HG03432 (cell line): ENCODE measurements at regions not wholly inside any gene's neighbourhood (a gene's known extent, or its start where the extent isn't known, plus 50 kb on each side); places are given as distances from the start of the nearest gene placed in this dataset.
"Not testable (repeated sequence)": the region's sequence is repeated elsewhere in the genome, so short reads cannot be mapped to it uniquely, and the experiment has no call there.

Experiments used
- ATAC-seq: cut with Tn5 transposase; IDR thresholded peaks from one replicate; pipeline ENCODE4 v1.9.1; 2021; ENCODE audit warnings: mild to moderate bottlenecking, moderate library complexity; ENCODE audit not compliant: unreplicated experiment

GRCh38 chr6:63440057-63440456 lies 120.3 kb upstream of the LGSN start:
- ATAC-seq, result no peak

- no peak for ATAC-seq
Observed at GRCh38 chr6:63440594-63440993, 120.8 kb upstream of the LGSN start.

GRCh38 chr6:63441266-63441956 lies 121.6 kb upstream of the LGSN start:
- ATAC-seq, result no peak

GRCh38 chr6:63442870-63443269 lies 123.1 kb upstream of the LGSN start:
- no peak for ATAC-seq

GRCh38 chr6:63444768-63445167 lies 125.0 kb upstream of the LGSN start:
- no peak for ATAC-seq

DNA sequence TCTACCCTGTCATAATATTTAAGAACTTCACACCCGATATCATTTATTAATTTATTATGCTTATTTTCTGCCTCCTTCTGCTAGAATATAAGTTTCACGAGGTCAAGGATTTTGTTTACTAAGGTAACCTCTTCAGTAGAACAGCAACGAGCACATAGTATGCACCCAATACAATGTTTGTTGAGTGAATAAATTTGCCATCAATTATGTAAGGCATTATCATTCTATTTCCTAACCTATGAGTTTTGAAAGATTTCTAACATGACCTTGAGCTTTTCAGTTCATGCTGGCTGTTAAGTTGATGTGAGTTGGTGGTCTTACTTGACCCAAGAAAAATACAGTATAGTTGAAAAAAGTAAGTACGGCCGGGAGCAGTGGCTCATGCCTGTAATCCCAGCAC lies 125.9 kb upstream of the LOC128125822 start:
- no peak for ATAC-seq

- ATAC-seq, result no peak
Observed at GRCh38 chr6:63447134-63447533, 125.1 kb upstream of the LOC128125822 start.

GRCh38 chr6:63448229-63448628 lies 124.1 kb upstream of the LOC128125822 start:
- no peak for ATAC-seq

- no peak for ATAC-seq
Observed at GRCh38 chr6:63449714-63450113, 122.6 kb upstream of the LOC128125822 start.

DNA sequence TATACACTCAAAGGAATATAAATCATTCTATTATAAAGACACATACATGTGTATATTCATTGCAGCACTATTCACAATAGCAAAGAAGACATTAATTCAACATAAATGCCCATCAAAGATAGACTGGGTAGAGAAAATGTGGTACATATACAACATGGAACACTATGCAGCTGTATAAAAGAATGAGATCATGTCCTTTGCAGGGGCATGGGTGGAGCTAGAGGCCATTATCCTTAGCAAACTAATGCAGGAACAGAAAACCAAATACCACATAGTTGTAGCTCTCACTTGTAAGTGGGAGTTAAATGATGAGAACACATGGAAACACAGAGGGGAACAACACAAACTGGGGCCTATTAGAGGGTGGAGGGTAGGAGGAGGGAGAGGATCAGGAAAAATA lies 121.0 kb upstream of the LOC128125822 start:
- no peak for ATAC-seq

GRCh38 chr6:63452125-63452524 lies 120.2 kb upstream of the LOC128125822 start:
- no peak for ATAC-seq

DNA sequence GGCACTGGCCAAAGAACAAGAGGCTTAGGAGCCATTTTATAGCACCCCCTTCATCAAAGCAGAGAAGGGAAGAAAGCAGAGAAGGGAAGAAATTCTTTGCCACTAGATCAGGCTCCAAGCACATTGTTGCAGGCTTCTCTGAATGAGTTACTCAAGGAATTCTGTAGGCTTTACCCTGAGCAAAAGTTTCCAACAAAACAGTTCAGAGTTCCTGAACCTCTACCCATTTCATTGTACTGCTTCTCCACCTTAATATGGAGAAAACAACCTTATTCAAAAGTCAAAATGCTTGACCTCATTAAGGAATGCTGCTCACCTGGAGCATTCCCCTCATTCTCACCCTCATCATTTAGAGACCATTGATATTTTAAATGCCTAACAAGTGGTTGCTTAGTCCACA lies 115.5 kb upstream of the LOC128125822 start:
- ATAC-seq, result no peak

DNA sequence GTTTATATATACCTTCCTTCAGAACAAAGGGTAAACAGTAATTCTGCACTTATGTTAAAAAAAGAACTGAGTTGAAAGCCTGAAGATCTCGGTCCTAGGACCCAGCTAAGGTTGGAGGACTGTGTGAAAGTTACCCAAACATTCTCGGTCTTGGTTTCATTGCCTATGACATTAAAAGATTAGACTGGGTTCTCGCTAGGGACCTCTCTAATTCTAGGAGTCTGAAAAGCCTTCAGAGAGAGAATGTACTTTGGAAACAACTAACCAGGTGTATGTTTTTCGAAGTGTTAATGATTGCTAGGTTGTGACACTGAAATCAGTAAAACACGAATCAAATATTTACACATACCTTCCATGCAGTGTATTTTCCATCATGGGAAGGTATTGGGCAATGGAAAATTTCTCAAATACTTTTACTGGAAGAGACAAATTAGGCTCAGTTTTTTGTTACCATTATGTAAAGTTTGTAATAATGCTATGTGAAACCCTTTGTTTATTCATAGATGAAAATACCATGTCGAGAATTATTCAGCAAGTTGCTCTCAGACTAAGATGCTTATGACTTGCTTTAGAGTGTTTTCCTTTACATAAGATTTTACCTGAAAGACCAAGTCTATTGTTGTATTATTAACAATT lies 113.7 kb upstream of the LOC128125822 start:
- ATAC-seq, result peak; percentile 91

DNA sequence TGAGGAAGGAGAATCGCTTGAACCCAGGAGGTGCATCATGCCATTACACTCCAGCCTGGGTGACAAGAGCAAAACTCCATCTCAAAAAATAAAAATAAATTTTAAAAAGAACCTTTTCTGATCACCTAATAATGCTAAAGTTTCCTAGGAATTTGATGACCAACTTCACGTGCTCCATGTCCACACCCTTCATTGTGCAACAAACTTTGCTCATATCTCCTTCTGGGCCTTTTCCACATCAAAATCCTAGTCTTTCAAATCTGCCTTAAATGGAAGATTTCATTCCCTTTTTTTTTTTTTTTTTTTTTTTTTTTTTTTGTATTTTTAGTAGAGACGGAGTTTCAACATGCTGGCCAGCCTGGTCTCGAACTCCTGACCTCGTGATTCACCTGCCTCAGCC lies 112.5 kb upstream of the LOC128125822 start:
- no peak for ATAC-seq

GRCh38 chr6:63460971-63461370 lies 111.3 kb upstream of the LOC128125822 start:
- no peak for ATAC-seq

DNA sequence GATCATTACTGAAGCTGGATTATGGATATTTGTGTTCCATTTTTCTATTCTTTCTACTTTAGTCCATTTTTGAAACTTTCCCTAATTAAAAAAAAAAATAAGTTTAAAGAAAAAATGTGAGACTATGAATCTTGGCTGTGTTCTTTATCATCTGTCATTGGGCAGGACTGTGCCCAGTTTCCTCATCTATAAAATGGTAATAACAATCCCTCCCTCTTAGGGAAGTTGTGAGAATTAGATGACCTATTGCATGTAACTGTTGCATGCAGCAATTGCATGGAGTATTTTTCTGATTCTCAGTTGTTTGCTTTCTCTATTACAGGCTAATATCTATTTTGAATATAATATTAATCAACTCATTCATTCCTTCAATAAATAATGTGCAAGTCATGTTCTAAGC lies 108.2 kb upstream of the LOC128125822 start:
- no peak for ATAC-seq

- ATAC-seq, result no peak
Observed at GRCh38 chr6:63465750-63466149, 106.5 kb upstream of the LOC128125822 start.

DNA sequence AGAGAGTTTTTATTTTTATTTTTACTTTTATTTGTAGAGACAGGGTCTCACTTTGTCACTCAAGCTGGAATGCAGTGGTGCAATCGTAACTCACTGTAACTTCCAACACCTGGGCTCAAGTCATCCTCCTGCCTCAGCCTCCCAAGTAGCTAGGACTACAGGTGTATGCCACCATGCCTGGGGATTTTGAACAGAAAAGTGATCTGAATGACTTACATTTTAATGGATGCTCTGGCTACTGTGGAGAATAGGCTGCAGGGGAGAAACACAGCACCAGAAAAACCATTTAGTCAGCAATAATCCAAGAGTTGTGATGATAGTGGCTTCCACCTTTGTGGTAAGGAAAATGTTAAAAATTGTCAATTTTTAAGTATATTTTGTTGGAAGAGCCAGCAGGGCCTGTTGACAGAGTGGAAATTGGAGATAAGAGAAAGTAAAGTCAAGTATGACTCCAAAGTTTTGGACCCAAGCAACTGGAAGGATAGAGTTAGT lies 106.0 kb upstream of the LOC128125822 start:
- ATAC-seq, result no peak

DNA sequence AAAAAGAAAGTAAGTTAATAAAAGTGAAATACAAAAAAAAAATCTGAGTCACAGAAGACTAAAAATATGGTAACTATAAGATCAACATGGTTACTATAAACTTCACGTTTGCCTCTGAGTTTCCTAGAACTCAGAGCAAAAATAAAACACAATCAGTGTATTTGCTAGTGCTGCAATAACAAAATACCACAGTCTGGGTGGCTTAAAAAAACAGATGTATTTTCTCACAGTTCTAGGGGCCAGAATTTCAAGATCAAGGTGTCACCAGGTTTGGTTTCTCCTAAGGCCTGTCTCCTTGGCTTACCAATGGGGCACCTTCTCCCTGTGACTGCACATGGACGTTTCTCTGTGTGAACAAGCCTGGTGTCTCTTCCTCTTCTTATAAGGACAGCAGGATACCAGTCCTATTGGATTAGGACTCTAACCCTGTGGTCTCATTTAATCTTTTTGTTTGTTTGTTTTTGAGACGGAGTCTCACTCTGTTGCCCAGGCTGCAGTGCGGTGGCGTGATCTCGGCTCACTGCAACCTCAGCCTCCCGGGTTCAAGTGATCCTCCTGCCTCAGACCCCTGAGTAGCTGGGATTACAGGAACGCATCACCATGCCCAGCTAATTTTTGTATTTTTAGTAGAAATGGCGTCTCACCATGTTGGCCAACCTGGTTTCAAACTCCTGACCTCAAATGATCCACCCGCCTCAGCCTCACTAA lies 104.9 kb upstream of the LOC128125822 start:
- ATAC-seq, result no peak

GRCh38 chr6:63471145-63471544 lies 101.1 kb upstream of the LOC128125822 start:
- not testable (repeated sequence) for ATAC-seq

DNA sequence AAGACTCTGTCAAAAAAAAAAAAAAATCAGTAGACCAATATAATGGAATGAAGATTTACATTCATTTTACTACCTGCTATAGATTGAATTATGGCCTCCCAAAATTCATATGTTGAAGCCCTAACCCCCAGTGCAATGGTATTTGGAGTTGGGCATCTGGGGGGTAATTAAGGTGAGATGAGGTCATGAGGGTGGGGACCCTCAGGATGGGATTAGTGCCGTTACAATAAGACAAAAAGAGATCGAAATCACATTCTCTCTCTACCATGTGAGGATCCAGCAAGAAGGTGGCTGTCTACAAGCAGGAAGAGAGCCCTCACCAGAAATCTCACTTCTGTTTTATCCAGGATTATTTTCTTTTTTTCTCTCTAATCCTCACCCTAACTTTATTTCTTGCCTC lies 100.6 kb upstream of the LOC128125822 start:
- ATAC-seq, result no peak

GRCh38 chr6:63475707-63476106 lies 96.6 kb upstream of the LOC128125822 start:
- no peak for ATAC-seq
